RWPE2 (cell line): ENCODE measurements at regions not wholly inside any gene's neighbourhood (a gene's known extent, or its start where the extent isn't known, plus 50 kb on each side); places are given as distances from the start of the nearest gene placed in this dataset.

ENCODE experiments used
- ATAC-seq: fragments of 200-7000 bp; cut with Tn5 transposase; 3 replicates; pipeline ENCODE4 v1.9.1; 2021; ENCODE audit warnings: low read depth
- DNase-seq: peaks from one replicate; pipeline ENCODE4 v3.0.0-alpha.2; 2020; ENCODE audit warnings: low spot score
- H3K27ac ChIP-seq: fragments of 450-650 bp; 2 replicates; pipeline ENCODE4 v1.5.1; 2017; ENCODE audit warnings: mild to moderate bottlenecking; ENCODE audit not compliant: poor library complexity, severe bottlenecking
- H3K27me3 ChIP-seq: fragments of 250-450 bp; sonication (Bioruptor Pico); 2 replicates; pipeline ENCODE4 v1.5.1; 2021; ENCODE audit warnings: mild to moderate bottlenecking, moderate library complexity; ENCODE audit not compliant: insufficient read depth, poor library complexity, severe bottlenecking
- H3K36me3 ChIP-seq: fragments of 250-450 bp; sonication (Bioruptor Pico); 2 replicates; pipeline ENCODE4 v1.5.1; 2020; ENCODE audit warnings: low read depth, mild to moderate bottlenecking, moderate library complexity
- H3K4me1 ChIP-seq: fragments of 250-450 bp; sonication (Bioruptor Pico); 2 replicates; pipeline ENCODE4 v1.5.1; 2021; ENCODE audit warnings: mild to moderate bottlenecking, moderate library complexity; ENCODE audit not compliant: insufficient read depth, poor library complexity, severe bottlenecking
- H3K4me3 ChIP-seq: fragments of 250-450 bp; sonication (Bioruptor Pico); 2 replicates; pipeline ENCODE4 v1.5.1; 2021; ENCODE audit warnings: mild to moderate bottlenecking, moderate library complexity; ENCODE audit not compliant: severe bottlenecking
- H3K9me3 ChIP-seq: fragments of 250-450 bp; sonication (Bioruptor Pico); 2 replicates; pipeline ENCODE4 v1.5.1; 2021; ENCODE audit warnings: mild to moderate bottlenecking, moderate library complexity; ENCODE audit not compliant: severe bottlenecking
- TF ChIP-seq, protein P1 (sequence below): fragments of 450-650 bp; IDR thresholded peaks from one replicate; pipeline ENCODE4 v1.5.1; 2017; ENCODE audit warnings: mild to moderate bottlenecking, moderate library complexity; ENCODE audit not compliant: poor library complexity, severe bottlenecking

DNA sequence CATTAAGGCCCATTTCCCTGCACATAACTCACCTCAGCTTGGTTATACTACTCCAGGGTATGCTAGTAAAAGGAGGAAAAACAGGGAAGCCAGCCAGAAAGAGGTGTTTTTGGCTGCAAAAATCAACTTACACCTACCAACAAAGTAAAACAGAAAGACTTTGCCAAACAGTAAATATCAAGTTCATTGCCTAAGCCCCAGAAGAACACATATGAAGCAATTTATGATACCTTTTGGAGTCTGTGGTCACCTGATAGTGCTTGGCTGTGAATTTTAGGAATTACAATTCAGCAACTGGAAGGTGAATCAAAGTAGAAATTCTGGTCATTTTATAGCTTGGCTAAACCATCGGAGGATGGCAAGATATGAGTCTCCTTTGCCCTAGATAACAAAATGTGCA is 463.7 kb upstream of the CLINT1 start:
- Histone ChIP-seq H3K27me3 (no peaks in the 10 kb centered on the region), H3K4me3 (no peak overlapping the region), H3K36me3 (no peaks in the 10 kb centered on the region), H3K27ac (no peak overlapping the region), H3K9me3 (no peaks in the 10 kb centered on the region), H3K4me1 (no peaks in the 10 kb centered on the region)
- TF ChIP-seq, protein P1, sequence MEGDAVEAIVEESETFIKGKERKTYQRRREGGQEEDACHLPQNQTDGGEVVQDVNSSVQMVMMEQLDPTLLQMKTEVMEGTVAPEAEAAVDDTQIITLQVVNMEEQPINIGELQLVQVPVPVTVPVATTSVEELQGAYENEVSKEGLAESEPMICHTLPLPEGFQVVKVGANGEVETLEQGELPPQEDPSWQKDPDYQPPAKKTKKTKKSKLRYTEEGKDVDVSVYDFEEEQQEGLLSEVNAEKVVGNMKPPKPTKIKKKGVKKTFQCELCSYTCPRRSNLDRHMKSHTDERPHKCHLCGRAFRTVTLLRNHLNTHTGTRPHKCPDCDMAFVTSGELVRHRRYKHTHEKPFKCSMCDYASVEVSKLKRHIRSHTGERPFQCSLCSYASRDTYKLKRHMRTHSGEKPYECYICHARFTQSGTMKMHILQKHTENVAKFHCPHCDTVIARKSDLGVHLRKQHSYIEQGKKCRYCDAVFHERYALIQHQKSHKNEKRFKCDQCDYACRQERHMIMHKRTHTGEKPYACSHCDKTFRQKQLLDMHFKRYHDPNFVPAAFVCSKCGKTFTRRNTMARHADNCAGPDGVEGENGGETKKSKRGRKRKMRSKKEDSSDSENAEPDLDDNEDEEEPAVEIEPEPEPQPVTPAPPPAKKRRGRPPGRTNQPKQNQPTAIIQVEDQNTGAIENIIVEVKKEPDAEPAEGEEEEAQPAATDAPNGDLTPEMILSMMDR = no peak
- ATAC-seq (no peak), DNase-seq (no peak)

- Histone ChIP-seq H3K4me3 (no peak overlapping the region), H3K36me3 (no peaks in the 10 kb centered on the region), H3K9me3 (no peaks in the 10 kb centered on the region), H3K27me3 (no peaks in the 10 kb centered on the region), H3K4me1 (no peaks in the 10 kb centered on the region), H3K27ac (no peak overlapping the region)
- DNase-seq (no peak), ATAC-seq (no peak)
- TF ChIP-seq, protein P1 = no peak
Measured at GRCh38 chr5:158320934-158321333, 462.0 kb upstream of the CLINT1 start.

- TF ChIP-seq, protein P1 = no peak
- ATAC-seq (no peak), DNase-seq (no peak)
- no peaks in the 10 kb centered on the region for H3K9me3 ChIP-seq
- H3K4me3 ChIP-seq = no peak overlapping the region
- H3K27ac ChIP-seq = no peak overlapping the region
- H3K27me3 ChIP-seq = no peaks in the 10 kb centered on the region
- no peaks in the 10 kb centered on the region for H3K4me1 ChIP-seq
- H3K36me3 ChIP-seq = no peaks in the 10 kb centered on the region
Measured at GRCh38 chr5:158320178-158320674, 461.3 kb upstream of the CLINT1 start.

- ATAC-seq = no peak
- Histone ChIP-seq H3K27ac (no peak overlapping the region), H3K4me3 (no peak overlapping the region), H3K9me3 (no peaks in the 10 kb centered on the region), H3K4me1 (no peaks in the 10 kb centered on the region), H3K27me3 (no peaks in the 10 kb centered on the region), H3K36me3 (no peaks in the 10 kb centered on the region)
- TF ChIP-seq, protein P1 = no peak
- no peak for DNase-seq
Measured at GRCh38 chr5:158317507-158317906, 458.6 kb upstream of the CLINT1 start.

GRCh38 chr5:158313733-158314464 is 455.0 kb upstream of the CLINT1 start:
- no peak for ATAC-seq
- TF ChIP-seq, protein P1 = no peak
- no peak overlapping the region for H3K4me3 ChIP-seq

More at GRCh38 chr5:158313733-158314464, 455.0 kb upstream of the CLINT1 start:
- no peaks in the 10 kb centered on the region for H3K9me3 ChIP-seq
- no peaks in the 10 kb centered on the region for H3K27me3 ChIP-seq
- no peaks in the 10 kb centered on the region for H3K4me1 ChIP-seq
- no peaks in the 10 kb centered on the region for H3K36me3 ChIP-seq
- H3K27ac ChIP-seq = no peak overlapping the region
- no peak for DNase-seq
